ENCODE measurements at regions not wholly inside any gene's neighbourhood (a gene's known extent, or its start where the extent isn't known, plus 50 kb on each side); places are given as distances from the start of the nearest gene placed in this dataset.

DNA sequence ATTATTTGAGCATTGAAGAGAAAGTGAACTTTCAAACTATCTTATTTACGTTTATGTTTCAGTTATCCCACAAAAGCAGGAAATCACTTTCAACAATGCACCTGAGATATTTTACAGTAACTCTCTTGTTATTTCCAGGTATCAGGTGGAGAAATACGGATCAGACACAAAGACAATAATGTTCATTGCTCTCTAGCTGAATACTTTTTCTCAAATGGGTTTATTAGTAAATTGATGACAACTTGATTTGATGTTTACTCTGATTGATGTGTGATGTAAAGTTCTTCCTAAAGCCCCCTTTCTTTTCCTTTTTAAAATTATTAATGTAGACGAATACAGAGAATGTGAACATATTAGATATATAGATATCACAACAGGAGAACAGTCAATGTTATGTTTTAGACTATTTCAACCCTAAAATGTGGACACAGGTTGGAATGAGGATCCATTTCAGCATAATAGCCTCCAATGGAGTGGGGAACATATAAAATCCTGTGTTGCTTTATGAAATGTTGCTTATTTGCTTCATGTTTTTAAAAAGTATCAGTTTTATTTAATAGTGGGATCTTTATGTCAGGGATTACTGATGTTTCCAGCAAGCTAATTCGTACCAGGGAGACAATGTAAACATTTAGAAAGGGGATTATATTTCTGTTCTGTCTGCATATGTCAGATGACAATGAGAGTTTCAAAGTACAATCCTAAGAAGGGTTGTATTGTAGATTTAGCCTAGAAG is 1522.3 kb upstream of the TPTE start:
- TF ChIP-seq, protein P1, sequence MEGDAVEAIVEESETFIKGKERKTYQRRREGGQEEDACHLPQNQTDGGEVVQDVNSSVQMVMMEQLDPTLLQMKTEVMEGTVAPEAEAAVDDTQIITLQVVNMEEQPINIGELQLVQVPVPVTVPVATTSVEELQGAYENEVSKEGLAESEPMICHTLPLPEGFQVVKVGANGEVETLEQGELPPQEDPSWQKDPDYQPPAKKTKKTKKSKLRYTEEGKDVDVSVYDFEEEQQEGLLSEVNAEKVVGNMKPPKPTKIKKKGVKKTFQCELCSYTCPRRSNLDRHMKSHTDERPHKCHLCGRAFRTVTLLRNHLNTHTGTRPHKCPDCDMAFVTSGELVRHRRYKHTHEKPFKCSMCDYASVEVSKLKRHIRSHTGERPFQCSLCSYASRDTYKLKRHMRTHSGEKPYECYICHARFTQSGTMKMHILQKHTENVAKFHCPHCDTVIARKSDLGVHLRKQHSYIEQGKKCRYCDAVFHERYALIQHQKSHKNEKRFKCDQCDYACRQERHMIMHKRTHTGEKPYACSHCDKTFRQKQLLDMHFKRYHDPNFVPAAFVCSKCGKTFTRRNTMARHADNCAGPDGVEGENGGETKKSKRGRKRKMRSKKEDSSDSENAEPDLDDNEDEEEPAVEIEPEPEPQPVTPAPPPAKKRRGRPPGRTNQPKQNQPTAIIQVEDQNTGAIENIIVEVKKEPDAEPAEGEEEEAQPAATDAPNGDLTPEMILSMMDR (IDR thresholded peaks at IDR 0.05) = no peak
- TF ChIP-seq EZH2 (IDR thresholded peaks at IDR 0.05; ENCODE audit: borderline replicate concordance, insufficient read depth, low read depth, low read length, poor library complexity, severe bottlenecking) = no peak
